Stimulated activated CD8-positive, alpha-beta memory T cell treated with anti-CD3 and anti-CD28 coated beads, Interleukin-15, amount 100 ng/mL, for 4 hours (primary cell): ENCODE measurements at regions not wholly inside any gene's neighbourhood (a gene's known extent, or its start where the extent isn't known, plus 50 kb on each side); places are given as distances from the start of the nearest gene placed in this dataset.
"Not testable (repeated sequence)": the region's sequence is repeated elsewhere in the genome, so short reads cannot be mapped to it uniquely, and the experiment has no call there.

Source experiments
- DNase-seq, 2 donors: peaks; one replicate each; pipeline ENCODE4 v3.0.0-alpha.2; 2020; ENCODE audit warnings: low read depth in 2 of 2

DNA sequence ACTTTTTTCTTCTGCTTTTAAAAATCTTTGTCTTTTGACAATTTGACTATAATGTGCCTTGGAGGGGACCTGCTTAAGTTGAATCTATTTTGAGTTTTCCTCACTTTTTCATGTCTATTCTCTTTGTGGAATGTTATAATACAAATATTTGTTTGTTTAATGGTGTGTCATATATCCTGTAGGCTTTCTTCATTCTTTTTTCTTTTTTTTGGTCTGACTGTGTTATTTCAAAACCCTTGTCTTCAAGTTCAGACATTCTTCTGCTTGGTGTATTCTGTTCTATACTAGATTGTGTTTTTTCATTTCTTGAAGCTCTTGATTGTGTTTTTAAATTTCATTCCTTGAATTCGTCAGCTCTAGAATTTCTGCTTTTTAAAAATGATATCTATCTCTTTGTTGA lies 228.2 kb downstream of the STK31 start:
- DNase-seq, result no peak

DNA sequence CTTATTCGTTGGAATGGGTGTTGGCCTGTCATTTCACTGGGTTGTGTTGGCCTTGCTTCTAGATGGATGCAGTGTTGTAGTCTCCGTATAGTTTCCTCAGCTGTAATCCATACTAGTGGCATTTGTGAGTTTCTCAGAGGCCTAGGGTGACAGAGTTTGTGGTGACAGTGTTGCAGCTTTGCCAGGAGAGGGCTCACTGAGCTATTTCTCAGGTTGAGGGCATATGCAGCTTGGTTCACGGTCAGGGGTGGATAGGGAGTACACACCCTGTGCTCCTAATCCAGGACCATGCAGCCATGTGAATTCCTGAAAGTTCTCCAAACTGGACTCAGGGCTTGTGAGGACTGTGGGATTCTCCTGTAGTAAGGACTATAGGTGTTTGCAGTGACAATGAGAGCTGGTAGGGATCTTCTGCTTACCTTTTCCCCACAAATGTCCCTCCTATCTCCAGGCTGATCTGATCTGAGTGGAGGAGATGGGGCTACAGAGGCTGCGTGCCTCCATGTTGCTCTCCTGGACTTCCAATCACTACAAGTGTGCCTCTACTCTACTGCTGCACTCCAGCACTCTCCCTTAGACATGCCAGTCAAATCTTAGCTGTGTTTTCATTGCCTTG lies 229.0 kb downstream of the STK31 start:
- no peak for DNase-seq

DNA sequence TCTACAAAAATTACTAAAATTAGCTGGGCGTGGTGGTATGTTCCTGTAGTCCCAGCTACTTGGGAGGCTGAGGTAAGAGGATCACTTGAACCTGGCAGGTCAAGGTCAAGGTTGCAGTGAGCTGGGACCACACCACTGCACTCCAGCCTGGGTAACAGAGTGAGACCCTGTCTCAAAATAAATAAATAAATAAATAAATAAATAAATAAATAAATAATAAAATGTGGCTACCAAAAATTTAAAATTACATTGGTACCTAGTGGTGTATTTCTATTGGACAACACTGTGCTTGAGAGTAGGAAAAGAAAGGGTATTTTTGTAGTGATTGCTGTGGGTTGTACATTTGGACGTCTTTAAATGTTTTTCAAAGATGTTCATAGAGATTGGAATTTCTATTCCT lies 229.7 kb downstream of the STK31 start:
- DNase-seq, result not testable (repeated sequence)

DNA sequence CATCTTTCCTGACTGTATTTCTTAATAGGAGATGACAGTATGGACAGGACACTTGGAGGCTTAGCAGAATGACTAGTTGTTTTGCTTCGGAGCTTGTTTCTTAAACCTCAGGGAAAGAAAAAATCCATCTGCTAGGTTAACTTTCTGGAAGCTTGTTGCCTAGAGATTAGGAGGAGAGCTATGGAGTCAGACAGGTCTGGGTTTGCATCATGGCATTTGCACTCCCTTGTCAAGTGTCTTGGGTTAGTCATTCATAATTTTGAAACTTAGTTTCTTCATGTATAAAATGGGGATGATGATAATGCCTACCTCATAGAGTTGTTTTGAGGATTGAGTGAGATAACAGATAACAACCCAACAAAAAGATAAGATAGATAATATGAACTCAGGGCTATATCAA lies 231.5 kb downstream of the STK31 start:
- DNase-seq, result no peak

DNA sequence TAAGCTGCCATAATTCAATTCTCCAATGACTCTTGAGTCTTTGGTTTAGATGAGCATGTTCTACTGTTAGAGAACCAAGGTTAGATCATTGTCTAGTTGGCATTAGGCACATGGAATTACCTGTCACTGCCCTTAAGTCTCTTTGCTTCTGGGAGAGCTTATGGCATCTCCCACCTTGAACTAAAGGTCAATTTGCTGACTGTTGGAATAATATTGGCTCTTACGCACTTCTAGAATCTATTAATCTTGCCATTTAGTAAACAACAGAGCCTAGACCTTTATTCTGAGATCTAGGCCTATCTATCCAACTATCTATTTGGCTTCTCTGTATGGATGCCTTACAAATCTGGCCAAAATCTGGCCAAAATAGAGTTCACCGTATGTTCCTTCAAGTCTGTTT lies 232.0 kb downstream of the STK31 start:
- DNase-seq, result no peak

DNA sequence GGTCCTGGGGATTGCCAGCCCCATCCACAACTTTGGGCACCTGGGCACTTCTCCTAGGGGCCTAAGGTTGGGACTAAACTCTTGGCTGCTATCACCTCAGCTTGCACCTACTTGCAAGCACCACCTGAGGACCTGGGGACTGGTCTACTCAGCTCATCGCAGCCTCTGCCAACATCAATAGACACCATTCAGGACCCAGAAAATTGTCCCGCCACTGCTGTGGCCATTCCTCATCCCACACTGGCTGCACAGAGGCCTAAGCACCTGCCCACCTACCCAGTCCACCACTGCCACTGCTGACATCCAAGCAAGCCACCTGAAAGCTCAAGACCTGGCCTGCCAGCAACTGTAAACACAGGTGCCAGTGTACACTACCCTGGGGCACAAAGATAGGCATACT lies 234.1 kb downstream of the STK31 start:
- DNase-seq, result no peak

DNA sequence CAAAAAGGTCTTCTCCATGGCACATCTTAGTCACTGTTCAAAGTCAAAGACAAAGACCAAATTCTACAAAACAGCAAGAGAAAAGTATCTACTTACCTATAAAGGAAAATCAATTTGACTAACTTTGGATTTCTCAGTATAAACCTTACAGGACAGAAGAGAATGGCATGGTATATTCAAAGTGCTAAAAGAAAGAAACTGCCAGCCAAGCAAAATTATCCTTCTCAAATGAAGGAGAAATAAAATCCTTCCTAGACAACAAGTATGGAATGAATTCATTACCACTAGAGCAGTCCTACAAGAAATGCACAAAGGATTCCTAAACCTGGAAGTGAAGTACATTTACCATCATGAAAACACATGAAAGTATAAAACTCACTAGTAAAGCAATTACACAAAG lies 235.5 kb downstream of the STK31 start:
- no peak for DNase-seq

DNA sequence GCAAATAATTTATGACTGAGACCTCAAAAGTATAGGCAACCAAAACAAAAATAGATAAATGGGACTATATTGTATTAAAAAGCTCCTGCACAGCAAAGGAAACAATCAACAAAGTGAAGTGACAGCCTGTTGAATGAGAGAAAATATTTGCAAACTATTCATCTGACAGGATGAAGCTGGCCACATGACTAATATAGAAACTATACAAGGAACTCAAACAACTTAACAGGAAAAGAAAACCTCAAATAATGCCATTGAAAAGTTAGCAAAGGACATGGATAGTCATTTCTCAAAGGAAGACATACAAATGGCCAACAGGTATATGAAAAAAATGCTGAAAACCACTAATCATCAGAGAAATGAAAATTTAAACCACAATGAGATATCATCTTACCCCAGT lies 245.1 kb downstream of the STK31 start:
- DNase-seq, result no peak

DNA sequence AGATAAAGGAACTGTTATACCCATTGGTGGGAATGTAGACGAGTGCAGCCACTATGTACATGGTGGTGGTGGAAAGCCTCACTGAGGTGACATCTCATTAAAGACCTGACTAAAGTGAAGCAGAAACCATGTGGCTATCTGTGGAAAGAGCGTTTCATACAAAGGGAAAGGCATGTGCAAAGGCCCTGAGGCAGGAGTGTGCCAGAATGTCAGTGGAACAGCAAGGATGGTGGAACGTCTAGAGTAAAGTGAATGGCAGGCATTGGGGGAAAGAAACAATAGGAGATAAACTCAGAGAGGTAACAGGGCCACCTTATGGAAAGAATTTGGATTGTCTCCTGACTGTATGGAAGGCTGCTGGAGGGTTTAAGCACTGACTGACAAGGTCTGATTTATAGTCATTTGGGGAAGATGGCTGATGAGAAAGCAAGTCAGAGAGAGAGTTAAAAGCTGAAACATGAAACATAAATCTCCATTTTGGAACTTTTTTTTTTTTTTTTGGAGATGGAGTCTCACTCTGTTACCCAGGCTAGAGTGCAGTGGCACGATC lies 245.7 kb downstream of the STK31 start:
- no peak for DNase-seq

DNA sequence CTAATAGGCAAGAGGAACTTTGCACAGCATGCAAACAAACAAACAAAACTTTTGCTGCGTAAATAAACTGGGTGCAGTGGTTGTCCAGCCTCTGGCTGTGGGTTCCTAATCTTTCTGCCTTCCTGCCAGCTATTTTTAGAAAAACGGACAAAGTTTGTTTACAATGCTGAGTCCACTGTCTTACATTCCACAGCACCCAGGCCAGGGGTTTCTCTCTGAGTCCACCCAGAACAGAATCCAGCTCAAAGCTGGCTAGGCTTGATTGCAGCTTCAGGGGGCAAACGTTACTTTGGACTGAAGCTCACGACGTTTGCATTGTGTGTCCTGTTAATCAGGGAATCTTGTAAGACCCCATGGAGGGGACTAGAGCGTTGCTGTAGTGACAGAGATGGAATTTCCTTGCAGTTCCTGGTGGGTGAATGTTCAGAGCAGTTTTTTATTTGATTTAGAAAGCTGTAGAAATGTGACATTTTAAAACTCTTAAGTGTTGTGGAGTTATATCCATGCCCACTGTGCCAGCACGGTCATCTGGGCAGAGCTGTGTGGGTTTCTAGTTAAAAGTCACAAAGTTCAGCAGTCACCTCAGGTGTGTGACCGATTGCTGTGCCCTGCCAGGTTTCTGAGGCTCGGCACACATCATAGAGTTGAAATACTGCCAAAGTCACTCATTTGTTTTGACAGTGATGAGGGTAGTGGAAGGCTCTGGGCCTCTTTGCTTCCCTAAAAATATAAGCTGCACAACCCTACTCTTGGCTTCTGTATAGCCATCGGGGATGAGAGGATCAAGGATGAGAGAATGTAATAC lies 247.0 kb downstream of the STK31 start:
- no peak for DNase-seq

DNA sequence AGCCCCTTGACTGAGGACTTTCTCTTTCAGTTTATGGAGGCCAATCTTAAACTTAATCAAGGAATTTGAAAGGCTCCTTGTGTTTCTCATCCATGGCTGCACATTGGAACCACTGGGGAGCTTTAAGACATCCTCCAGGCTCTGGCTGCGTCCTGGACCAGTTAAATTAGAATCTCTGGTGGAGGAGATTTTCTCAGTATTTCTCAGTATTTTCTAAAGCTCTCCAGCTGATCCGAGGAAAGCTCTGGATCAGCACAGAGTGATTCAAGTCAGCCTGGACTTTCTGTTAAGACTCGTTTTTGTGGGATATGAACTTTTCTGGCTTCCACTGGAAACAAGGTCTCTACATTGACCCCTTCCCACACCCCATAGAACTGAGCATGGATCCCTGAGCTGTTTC lies 249.8 kb downstream of the STK31 start:
- DNase-seq, result no peak

DNA sequence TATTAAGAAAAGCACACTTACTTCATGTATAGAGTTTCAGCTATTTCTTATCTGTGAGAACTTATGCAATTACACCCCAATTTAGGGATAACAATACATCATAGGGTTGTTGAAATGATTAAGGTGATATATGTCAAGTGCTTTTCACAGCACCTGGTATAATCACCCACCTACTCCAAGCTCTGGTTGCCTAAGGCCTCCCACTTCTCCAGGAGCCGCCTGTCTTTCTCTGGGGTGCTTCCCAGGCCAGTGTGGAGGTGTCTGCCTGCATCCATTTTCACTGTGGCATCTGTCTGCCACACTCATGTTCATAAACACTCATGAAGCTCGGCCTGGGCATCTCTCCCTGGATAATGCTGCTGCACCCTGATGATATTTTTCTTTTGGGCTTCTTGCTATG lies 250.3 kb downstream of the STK31 start:
- DNase-seq, result no peak

DNA sequence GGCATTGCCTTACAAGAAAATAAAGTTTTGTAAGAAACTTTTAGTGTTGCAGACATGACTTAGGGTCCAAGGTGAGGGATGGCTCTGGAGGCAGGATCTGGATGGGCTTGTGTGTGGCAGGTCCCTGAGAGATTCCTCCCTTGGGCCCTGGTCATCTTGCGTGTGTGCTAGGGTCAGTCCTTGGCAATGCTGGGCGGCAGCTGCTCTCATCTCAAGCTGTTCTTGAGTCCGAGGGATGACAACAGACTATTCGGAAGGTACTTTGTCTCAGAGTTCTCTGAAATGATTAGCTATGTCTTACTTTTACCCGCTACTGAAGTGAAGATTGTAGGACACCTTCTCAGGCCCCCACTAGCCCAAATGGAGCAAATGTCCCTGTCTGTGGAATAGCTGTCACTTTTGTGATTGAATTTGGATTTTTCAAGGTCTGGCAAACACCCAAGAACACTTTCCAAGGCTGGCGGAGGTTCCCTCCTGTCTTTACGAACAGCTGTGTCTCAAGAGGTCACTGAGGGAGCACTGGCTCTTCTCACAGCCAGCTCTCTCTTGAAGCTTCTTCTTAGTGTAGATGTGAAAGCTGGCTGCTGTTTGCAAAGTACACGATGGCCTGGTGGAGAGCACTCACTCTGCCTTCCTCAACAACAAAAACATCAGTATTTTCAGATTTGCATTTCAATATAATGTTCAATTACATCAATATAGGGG lies 253.6 kb downstream of the STK31 start:
- DNase-seq, result no peak

DNA sequence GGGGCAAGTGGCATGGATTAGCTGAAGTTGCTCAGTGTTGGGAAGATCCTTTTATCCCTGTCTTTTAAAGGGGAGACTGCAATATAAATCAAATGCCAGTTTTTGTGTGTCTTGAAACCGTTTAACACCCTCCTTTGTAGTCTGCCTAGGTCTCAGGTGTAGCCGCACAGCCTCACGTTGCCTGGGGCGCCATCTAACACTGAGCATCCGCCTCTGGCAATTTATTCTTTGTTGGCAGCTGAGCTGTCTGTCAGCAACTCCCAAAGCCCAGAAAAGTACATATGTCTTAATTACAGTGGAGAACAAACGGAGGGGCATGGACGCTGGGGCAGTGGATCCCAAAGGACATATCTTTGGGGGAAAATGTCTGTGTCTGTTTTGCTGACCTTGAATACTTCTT lies 254.7 kb downstream of the STK31 start:
- no peak for DNase-seq

DNA sequence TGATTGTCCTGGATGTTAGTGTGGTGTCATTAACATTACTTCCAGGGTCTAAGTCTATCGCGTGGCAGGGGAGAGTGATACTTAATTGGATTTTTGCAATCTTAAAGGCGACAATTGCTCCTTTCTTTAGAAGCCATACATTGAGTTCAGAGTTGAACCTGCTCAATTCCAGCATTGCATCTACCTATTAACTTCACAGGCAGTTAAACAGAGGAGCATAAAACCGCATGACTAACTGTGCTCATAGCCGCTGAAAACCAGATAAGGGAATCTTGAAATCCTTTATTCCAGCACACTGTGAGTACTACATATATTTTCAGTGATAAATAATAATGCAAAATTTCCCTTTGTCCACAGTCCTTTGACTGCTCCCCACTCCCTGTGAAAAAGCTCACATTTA lies 255.3 kb downstream of the STK31 start:
- no peak for DNase-seq

DNA sequence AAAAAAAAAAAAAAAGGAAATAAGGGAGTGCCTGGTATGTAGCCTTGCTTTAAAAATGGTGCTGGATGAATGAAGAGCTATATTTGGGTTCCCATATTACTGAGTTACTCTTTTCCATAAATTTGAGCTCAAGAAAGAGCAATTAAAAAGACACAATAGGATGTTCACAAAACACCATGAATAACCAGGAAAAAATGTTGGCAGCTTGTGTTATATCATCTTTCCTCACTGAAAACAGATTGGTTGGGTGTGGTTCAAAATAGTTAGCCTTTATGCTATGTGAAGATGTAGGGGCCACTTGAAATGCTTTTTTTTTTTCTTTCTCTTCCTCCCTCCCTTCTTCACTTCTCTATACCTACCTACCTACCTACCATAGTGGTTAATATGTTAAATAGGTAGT lies 256.9 kb downstream of the STK31 start:
- DNase-seq, result no peak

DNA sequence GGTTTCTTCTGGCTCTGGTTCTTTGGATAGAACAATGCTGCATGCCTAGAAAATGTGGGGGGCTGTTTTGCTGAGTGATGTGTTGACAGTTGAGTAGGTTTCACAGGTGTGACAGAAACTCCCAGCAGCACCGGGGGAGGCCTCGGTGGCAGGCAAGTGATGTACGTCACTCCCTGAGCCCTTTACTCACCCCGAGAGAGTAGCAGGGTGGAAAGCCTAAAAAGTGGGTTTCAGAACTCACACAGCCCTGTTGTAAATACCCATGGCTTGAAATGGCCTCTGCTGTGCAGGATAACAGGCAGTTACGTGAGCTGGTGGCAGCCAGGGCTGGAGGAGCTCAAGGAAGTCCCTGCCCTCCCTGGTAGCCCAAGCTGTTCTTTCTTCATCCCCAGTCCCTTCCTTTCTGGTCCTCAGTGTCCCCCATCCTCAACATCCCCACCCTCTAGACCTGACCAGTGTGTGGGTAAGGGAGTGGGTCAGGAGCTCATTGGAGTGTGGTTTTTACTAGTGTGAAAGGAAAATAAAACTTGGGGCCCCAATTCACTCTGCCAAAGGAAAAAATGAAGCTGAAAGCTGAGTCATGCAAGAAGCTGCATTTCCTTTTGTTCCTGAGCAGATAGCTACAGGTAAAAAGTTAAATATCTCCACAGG lies 258.1 kb downstream of the STK31 start:
- DNase-seq, result no peak

DNA sequence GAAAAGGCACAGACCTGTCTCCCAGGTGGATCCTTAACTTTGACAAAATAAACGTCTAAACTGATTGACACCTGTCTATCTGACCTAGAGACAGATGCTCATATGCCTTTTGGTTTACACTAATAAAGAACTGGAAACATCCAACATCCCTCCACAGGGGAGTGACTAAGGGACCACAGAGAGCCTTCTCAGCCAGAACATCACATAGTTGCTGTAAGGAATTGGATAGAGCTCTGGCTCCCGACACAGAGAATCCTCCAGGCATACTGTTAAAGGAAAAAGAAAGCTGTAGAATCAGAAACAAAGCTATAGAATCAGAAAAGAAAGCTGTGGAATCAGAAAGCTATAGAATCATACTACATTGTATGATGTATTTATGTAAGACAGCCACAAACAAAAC lies 258.8 kb downstream of the STK31 start:
- DNase-seq, result no peak

DNA sequence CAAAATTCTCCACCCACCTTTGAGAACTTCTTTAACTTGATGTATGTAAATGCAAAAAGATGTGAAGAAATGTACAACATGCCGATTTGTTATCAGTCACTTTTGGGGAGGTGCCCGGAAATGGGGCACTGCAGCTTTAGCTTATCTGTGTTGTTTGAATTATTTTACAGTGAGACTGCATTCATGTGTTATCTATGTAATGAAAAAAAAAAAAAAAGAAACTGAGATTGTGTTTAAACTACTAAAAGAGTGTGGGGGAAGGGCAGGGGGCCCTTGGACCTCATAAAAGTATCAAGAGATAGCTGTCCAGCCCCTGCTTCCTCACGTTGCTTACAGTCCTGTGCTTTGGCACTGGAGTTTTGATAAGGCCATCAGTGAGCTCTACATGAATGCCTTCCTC lies 259.4 kb downstream of the STK31 start:
- DNase-seq, result no peak

DNA sequence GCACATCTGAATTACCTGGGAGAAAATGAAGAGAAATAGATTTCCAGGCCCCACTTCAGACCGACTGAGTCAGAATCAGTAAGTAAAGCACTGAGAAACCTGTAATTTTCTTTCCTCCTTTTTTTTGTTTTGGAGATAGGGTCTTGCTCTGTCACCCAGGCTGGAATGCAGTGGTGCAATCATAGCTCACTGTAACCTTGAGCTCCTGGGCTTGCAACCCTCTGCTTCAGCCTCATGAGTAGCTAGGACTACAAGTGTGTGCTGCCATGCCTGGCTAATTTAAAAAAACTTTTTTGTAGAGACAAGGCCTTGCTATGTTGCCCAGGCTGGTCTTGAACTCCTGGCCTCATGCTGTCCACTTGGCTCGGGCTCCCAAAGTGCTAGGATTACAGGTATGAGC lies 260.2 kb downstream of the STK31 start:
- DNase-seq, result no peak

DNA sequence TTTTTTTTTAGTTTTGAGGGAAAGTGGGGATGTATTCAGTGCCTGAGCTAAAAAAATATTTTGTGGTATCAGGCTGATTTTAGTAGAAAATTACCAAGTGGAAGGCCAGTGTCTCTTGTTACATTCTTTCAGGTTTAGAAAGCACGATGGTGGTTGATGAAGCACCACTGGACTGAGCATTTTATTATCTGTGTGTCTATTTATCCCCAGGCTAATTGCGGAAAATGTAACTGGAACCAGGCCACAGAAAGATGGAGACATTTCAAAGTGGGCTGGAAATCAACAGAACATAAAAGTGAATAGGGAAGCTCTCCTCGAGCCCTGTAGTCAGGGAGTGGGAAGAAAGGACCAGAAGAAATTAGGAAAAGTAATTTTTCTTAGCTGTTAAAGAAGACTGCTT lies 261.0 kb downstream of the STK31 start:
- DNase-seq, result no peak

DNA sequence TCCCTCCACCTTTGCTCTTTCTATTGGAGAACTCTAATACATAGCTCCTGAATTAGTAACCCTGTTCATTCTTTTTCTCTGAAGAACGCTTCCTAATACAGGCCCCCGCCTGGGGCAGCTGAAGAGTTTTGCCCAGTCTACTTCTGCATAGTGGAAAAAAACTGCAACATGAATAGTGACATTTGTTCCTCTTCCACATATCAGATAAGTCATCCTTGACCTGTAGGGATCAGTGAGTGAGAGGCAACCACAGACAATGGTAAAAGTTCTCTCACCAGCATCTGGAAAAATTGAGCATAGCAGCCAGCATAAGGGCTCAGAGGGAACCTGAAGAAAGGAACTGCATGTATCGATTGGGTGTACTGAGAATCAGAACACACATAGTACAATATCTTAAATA lies 262.0 kb downstream of the STK31 start:
- DNase-seq, result no peak
